ENCODE measurements at regions not wholly inside any gene's neighbourhood (a gene's known extent, or its start where the extent isn't known, plus 50 kb on each side); places are given as distances from the start of the nearest gene placed in this dataset.

- no peak for TF ChIP-seq EZH2phosphoT487 (IDR thresholded peaks at IDR 0.05; ENCODE audit: low read depth)
- TF ChIP-seq CTCF (IDR thresholded peaks at IDR 0.05; ENCODE audit: low read depth, low read length) = no peak
These were observed 81.1 kb upstream of the PRNP start for GRCh38 chr20:4605166-4605565.
